ENCODE measurements at regions not wholly inside any gene's neighbourhood (a gene's known extent, or its start where the extent isn't known, plus 50 kb on each side); places are given as distances from the start of the nearest gene placed in this dataset.

DNA sequence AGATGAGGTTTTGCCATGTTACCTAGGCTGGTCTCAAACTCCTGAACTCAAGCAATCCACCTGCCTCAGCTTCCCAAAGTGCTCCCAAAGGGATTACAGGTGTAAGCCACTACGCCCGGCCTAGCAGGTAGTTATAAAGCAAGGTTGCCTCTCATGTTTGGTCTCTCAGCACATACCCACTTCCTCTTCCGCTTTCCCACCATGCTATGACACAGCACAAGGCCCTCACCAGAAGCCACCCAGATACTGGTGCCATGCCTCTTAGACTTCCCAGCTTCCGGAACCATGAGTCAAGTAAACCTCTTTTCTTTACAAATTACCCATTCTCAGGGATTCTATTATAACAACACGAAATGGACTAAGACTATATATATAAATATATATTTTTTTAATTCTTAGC lies 143.6 kb downstream of the COPRS start:
- DNase-seq = no peak

DNA sequence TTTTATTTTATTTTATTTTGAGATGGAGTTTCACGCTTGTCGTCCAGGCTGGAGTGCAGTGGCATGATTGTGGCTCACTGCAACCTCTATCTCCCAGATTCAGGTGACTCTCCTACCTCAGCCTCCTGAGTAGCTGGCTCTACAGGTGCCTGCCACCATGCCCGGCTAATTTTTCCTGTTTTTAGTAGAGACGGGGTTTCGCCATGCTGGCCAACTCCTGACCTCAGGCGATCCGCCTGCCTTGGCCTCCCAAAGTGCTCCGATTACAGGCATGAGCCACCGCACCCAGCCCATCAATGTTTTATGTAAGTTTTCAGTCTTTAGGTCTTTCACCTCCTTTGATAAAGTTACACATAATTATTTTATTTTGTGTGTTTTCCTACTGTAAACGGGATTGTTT lies 154.6 kb downstream of the COPRS start:
- no peak for DNase-seq

DNA sequence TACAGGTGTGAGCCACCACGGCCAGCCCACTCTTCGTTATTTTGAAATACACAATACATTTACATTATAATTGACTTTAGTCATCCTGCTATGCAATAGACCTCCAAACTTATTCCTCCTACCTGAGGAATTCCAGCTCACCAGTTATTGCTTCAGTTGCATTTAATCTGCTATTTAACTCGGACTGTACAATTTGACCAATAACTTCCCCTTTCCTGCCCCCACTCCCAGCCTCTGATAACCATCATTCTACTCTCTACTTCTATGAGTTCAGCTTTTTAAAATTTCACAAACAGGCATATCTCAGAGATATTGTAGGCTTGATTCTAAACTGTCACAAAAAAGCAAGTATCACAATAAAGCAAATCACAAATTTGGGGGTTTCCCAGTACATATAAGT lies 157.0 kb downstream of the COPRS start:
- DNase-seq = no peak

DNA sequence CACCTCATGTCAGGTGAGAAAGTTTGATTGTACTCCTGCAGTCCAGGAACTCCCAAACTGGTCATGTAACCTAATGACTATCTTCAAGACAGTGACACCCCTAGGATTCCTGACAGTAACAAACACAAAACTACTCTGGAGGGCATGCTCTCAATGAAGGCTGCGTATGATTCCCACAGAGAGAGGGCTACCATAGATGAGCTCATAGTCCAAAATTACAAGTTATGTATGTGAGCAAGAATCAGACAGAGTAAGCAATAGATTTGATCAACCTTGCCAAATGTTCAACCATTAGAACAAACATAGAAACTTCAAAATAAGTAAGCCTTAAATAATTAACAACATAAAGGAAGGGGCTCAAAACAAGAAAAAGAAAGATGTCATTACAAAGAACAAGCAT lies 158.1 kb downstream of the COPRS start:
- no peak for DNase-seq

DNA sequence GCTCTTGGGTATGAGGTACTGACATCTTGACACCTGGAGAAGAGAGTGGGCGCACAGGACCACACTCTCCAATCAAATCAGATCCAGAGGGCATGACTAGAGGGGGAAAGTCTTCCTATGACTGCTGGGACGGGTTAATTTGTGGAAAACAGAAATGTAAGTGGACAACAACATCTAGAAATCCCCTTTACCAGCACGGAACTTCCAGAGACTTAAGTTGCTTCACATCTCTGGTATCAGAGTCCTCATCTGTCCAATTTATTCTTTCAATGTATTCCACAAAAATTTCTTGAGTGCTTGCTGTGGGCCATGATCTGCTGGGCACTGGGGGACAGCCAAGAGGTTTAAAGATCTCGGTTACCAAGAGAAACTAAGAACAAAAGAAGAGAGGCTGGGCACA lies 159.2 kb downstream of the COPRS start:
- DNase-seq = no peak

DNA sequence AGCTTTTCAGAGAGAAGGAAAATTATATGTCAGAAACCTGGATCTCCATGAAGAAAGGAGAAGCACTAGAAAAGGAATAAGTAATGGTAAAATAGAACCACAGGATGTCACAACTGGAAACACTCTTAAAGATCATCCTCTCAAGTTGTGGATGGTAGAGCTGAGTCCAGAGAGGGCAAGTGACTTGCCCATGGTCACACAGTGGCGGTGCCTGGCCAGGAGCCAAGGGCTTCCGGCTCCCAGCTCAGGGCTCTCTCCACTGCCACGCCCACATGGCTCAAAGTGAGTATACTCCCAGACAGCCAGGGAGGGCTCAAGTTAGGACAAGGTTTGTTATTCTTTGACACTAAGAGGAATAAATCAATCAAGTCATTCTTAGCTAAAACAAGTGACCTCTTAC lies 159.8 kb downstream of the COPRS start:
- DNase-seq = no peak

DNA sequence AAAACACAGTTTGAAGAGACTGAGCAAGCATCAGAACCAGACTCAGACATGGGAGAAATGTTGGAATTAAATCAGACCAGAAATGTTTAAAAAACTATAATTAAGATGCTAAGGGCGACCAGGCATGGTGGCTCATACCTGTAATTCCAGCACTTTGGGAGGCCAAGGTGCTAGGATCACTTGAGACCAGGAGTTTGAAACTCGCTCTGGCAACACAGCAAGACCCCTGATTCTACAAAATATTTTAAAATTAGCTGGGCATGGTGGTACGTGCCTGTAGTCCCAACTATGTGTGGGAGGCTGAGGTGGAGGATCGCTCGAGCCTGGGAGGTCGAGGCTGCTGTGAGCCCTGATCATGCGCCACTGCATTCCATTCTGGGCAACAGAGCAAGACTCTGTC lies 160.3 kb downstream of the COPRS start:
- no peak for DNase-seq

DNA sequence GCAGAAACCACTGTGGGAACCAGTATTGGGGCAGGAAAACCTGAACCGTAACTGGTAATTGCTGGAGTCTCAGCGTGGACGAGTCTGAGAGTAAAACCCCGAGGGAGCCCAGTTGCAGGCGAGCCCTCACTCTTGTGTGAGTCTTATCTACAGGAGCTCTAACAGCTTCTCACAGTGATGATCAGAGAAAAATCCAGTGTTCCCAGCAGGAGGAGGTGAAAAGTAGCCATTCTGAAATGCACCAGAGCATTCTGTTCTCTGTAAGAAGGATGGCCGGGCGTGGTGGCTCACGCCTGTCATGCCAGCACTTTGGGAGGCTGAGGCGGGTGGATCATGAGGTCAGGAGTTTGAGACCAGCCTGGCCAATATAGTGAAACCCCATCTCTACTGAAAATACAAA lies 161.2 kb downstream of the COPRS start:
- DNase-seq = no peak

DNA sequence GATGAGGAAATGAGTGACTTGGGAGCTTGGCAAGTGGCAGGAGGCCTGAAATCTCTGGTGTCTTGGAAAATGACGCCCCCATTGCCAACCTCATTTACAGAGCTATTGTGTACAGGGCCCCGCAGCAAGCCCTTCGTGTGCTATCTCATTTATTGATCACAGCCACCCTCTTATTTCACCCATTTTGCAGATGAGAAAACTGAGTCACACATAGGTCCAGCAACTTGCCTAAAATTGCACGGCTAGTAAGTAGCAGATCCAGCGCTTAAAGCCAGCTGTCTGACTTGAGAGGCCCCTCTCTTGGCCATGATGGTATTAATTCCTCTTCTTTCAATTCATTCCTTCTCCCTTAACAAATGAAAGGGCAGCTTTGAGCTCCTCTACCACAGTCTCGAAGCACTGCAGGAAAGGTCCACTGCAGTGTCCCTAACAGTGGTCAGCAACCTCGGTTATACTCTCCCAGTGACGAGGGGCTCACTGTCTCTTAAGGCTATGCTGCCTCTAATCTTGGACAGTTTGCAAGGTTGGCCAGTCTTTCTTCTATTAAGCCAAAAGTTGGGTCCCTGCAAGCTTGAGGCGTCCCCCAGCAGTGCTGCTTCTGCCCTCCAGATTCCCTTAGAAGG lies 162.2 kb downstream of the COPRS start:
- DNase-seq = no peak

DNA sequence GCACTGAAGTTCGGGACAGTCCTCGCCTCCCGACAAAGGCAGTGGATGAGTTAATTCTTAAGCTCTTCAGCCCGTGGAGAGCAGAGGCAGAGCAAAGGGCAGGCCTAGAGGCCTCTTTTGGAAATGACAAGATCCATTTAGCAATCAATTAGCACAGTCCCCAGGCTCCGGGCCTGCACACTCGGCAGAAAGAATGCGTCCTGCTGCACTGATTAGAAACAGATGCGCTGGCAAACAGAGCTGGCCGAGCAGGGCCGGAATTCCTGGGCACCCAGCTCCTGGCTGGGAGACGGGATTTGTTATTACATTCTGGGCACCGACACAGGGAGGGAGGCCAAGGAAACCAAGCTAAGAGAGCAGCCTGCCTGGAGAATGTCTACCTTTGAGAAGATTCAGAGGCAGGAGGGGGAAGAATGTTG lies 162.9 kb downstream of the COPRS start:
- peak; percentile 50 for DNase-seq

DNA sequence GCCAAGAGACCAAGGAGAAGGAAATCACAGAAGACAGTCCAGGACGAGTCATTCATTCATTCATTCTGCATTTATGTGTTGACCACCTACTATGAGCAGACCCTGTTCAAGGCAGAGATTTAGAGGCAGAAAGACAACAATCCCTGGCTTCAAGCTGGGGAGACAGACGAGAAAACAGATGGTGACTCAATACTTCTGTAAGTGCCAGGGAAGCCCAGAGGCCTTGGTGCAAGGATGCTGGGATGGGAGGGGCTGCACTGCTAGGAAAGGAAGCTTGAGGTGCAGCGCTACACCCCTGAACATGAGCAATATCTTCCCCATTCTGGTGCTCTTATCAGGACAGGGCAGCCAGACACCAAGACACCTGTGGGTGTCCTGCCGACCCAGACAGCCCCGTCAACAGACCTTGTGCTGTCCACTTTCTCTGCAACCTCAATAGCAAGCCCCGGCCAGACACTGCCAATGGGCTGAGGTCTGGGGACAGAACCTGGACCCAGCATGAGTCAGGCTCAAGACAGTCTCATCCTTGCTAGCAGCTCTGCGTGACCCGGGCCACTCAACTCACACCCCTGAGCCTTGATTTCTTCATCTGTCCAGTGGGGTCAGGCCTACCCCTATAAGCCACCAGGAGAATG lies 163.5 kb downstream of the COPRS start:
- DNase-seq = no peak

DNA sequence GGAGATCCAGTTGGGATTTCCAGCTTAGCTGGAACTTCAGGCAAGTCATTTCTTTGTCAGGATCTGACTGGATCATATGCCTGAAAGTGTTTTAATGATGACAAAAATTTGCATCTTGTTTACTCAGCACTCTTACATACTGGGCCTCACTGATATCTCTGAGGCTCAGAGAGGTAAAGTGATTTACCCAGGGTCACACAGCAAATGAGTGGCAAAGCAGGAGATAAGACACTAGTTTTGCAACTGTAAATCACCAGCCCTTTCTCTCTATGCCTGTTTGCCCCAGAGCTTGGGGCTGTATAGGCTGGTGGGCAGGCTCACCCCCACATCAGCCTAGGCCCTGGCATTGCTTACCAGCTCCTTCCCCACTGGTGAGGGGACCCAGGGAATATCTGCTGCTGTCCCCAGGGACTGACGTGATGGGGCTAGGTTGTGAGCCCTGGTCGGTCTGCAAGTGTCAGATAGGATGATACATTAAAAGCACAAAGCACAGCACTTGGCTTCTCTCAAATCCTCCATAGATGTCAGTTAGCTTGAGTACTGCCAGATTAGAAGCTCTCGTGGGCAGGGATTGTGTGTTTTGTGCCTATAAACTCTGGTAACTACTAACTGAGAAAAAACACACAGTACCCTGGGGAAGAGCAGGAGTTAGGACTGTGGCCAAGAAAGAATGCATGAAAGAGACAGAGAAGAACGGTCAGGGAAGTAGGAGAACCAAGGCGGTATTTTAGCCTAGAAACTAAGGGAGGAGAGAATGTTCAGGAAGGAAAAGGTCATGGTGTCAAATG lies 165.4 kb downstream of the COPRS start:
- DNase-seq = no peak

DNA sequence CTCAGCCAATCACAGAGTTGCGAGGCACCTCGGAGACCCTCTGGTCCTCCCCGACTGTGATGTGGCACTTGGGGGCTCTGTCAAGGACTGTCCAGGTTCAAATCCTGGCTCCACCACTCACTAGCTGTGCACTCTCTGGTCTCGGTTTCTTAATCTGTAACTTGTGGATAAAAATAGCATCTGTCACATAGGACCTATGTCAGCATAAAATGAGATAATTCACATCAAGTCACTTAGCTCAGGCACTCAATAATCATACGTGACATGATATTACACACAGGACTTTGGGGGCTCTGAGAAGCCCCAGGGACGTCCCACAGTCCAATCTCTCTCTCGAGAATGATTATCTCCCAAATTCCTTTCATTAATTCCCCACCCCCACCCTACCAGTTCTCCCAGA lies 166.4 kb downstream of the COPRS start:
- DNase-seq = no peak

DNA sequence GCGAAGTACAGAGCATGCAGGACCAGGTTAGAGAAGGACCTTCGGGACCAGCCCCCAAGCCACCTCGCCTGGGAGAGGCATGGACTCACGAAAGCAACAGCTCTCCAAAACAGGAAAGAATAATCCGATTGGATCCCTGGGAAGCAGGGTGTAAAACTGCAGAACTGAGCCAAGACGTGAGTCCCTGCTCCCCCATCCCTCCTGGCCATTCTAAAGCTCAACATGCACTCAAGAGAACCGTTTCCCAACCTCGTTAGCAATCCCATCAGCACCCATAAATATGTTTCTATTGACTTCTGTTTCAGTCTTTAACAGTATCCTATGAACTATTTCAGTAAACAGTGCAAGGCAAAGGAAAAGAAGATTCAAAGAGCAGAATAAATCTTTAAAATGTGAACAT lies 167.0 kb downstream of the COPRS start:
- no peak for DNase-seq

DNA sequence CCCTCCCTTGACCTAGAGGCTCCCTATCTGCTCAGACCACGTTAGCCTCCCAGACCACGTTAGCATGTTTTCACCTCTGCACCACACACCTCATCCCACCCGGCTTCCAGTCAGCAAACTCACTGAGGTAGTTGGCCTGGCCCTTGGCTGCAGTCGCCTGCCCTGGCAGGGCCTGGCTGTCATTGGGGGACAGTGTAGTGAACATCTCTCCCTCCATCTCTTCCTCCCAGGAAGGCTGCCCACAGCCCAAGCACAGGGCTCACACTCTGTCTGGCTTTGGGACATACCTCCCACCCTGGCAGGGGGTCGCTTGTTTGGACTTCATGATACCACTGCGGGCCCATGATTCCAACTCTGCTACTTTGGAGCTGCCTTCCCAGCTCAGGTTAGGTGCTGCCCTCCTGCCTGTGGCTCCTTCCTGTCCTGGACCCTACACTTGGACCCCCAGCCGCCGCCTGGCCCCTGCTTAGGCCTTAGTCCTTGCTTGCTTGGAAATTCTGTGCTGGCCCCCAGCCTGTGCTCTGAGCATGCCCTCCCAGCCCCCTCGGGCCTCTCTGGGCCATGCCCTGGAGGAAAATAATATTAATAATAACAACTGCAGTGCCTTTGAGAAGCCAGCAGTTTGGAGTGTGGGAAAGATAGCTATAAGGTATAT lies 167.7 kb downstream of the COPRS start:
- DNase-seq = no peak

DNA sequence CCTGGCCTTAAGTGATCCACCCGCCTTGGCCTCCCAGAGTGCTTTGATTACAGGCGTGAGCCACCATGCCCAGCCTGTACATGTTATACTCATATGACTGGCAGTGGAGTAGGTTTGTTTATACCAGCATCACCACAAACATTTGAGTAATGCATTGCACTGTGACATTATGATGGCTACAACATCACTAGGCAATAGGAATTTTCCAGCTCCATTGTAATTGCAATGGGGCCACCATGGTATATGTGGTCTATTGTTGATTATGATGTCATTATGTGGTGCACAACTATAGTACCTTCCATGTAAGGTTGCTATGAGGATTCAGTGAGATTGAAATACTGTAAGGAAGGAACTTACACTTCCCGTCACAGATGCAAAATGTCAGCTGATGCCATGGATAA lies 168.9 kb downstream of the COPRS start:
- DNase-seq = no peak

DNA sequence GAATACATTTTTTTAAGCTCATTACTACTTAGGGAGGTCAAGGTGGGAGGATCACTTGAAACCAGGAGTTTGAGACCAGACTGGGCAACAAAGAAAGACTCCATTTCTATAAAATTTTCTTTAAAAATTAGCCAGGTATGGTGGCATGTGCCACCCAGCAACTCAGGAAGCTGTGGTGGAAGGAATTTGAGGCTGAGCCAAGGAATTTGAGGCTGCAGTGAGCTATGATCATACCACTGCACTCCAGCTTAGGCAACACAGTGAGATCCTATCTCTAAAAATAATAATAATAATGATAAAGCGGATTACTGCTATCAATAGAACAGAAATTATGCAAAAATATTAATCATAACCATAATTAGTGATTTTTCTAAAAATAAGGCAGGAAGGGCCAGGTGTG lies 170.3 kb downstream of the COPRS start:
- no peak for DNase-seq

DNA sequence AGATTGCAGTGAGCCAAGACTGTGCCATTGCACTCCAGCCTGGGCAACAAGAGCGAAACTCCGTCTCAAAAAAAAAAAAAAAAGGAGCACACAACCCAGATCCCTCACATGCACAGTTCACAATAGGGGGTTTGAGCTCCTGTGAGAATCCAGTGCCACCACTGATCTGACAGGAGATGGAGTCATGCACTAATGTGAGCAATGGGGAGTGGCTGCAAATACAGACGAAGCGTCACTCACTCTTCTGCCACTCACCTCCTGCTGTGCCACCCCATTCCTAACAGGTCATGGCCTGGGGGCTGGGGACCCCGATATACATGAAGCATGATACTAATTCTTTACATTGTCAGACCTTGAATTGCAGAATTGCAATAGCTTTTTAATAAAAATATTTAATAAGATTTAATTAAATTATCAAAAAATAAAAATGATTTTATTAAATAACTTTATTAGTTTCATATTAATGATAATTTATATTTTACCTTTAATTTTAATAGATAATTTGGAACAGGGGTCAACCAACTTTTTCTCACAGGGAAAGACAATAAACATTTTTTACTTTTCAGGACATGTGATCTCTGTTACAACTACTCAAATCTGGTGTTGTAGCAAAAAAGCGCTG lies 171.4 kb downstream of the COPRS start:
- no peak for DNase-seq

DNA sequence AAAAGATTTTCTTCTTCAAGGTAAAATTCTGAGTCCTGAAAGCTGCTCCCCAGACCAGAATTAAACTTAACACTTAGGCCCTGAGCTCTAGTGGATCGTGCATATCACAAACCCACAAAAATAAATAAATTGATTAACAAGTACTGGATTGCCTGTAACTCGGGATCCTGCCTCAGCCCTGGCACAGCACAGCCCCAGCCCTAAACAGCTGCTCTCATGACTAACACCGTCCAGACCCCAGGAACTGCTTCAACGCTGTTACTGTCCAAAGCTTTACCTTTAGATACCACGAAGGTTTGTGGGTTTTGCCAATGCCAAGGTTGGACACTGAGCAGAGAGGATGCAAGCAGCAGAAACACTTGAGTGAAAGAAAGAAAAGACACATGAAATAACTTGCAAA lies 172.5 kb downstream of the COPRS start:
- DNase-seq = no peak

DNA sequence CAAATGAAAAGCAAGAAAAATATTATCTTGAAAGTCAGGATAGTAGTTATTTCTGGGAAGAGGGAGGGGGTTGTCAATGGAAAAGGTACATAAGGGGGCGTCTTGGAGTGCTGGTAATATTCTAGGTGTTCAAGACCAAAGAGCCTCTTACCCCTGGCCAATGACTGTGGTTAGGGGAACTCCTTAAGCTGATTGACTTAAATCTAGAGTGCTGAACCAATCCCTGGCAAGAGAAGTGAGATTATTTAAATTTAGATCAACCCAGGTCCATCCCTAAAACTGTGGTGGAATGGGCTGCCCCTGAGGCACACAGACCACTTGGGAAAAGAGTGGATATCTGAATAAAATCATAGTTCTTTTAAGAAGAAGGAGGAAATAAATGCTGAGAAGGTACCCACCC lies 174.1 kb downstream of the COPRS start:
- DNase-seq = no peak

DNA sequence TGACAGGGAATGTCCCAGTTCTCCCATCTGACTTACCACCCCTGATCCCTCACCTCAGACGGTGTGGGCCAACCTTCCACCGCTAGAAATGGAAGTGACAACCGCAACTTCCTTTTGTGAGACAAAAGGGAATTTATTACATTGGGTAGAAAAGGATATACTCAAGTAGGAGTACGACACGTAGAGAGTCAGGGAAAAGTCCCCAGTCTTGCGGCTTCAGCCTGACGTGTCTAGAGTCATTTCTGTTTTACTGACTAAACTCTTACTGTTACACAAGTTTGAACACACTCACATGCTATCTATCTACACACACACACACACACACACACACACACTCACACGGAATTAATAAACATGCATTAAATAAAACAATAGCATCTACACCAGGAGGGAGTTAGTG lies 178.9 kb downstream of the COPRS start:
- DNase-seq = no peak

DNA sequence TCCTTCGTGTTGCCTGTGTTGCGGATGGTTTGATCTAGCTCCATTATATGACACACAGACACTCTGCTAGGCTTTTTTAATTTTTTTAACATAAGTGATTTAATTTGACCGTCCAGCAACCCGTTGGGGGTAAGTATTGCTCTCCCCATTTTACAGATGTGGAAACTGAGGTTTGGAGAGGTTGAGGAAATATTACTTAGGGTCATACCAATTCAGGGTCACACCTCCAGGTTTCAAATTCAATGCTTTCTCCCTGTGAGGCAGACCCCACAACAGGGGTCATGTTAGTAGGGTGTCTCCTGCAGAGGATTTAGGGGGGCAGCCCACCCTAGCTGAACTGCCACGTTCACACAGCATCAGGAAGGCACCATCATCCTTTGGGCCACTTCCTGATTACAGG lies 179.4 kb downstream of the COPRS start:
- no peak for DNase-seq

DNA sequence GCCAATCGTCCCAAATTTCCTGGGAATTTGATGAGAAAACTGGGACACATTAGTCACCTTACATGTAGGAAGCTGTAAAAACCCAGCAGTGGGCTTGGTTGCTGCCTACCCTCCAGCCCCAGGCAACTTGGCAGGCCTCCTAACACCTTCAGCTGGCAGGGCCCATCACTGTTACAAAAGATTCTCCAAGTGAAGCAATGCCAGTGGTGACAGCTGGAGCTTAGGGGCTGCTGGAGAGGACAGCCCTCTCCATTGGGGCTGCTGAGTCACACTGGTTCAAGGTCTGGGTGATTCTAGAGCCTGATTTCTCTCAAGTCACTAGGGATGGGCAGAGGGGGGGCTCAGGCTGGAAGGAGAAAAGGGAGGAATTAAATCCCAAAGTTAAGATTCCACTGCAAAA lies 180.6 kb downstream of the COPRS start:
- no peak for DNase-seq

Measured in renal pelvis (tissue), 1 donor.